B cell (primary cell): ENCODE measurements at regions not wholly inside any gene's neighbourhood (a gene's known extent, or its start where the extent isn't known, plus 50 kb on each side); places are given as distances from the start of the nearest gene placed in this dataset.

Source experiments
- EZH2 ChIP-seq: IDR thresholded peaks from 2 replicates; pipeline ENCODE4 v1.6.1; 2012; ENCODE audit warnings: borderline replicate concordance, low read depth, mild to moderate bottlenecking, moderate library complexity, low read length; ENCODE audit not compliant: insufficient read depth, poor library complexity, severe bottlenecking
- TF ChIP-seq, protein P1 (sequence below): fragments of 200-600 bp; IDR thresholded peaks from one replicate; pipeline ENCODE4 v1.8.0; 2022; ENCODE audit warnings: antibody characterized with exemption, mild to moderate bottlenecking

DNA sequence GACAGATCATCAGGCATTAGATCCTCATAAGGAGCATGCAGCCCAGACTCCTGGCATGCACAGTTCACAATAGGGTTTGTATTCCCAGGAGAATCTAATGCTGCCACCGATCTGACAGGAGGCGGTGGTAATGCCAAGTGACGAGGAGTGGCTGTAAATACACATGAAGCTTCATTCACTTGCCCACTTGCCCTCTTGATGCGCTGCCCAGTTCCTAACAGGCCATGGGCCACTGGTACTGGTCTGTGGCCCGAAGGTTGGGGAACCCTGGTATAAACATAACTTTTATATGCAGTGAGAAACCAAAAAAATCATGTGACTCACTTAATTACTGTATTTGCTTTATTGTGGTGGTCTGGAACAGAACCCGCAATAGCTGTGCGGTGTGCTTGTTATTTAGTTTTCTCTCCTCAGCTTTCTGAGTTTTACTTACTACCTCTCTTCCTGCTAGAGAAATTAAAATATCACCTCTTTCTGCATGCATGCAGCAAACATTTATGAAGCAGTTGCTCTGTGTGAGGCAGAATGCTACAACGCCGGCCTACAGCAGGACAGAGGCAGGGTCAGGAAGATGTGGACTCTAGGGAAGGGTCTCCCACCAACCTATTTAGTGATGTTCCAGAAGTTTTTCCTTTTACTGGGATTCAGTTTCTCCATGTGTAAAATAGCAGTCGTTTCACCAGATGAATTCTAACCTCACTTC, 151.3 kb downstream of the MAF start:
- TF ChIP-seq, protein P1, sequence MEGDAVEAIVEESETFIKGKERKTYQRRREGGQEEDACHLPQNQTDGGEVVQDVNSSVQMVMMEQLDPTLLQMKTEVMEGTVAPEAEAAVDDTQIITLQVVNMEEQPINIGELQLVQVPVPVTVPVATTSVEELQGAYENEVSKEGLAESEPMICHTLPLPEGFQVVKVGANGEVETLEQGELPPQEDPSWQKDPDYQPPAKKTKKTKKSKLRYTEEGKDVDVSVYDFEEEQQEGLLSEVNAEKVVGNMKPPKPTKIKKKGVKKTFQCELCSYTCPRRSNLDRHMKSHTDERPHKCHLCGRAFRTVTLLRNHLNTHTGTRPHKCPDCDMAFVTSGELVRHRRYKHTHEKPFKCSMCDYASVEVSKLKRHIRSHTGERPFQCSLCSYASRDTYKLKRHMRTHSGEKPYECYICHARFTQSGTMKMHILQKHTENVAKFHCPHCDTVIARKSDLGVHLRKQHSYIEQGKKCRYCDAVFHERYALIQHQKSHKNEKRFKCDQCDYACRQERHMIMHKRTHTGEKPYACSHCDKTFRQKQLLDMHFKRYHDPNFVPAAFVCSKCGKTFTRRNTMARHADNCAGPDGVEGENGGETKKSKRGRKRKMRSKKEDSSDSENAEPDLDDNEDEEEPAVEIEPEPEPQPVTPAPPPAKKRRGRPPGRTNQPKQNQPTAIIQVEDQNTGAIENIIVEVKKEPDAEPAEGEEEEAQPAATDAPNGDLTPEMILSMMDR: no peak
- no peak for TF ChIP-seq EZH2
